Liver (tissue), 3 donors: ENCODE measurements at regions not wholly inside any gene's neighbourhood (a gene's known extent, or its start where the extent isn't known, plus 50 kb on each side); places are given as distances from the start of the nearest gene placed in this dataset.

Experiments used
- GABPA ChIP-seq, 2 donors: IDR thresholded peaks in 1 of 2; conservative IDR thresholded peaks in 1 of 2; 2 replicates each; pipeline ENCODE4 v1.6.1; 2016; ENCODE audit warnings: antibody characterized with exemption in 2 of 2, mild to moderate bottlenecking in 1 of 2, moderate library complexity in 1 of 2
- HNF4G ChIP-seq: IDR thresholded peaks from 2 replicates; pipeline ENCODE4 v1.6.1; 2016; ENCODE audit warnings: antibody characterized with exemption
- JUND ChIP-seq, 2 donors: IDR thresholded peaks; 2 replicates each; pipeline ENCODE4 v1.6.1; 2016; ENCODE audit warnings: antibody characterized with exemption in 2 of 2
- MAX ChIP-seq: IDR thresholded peaks from 2 replicates; pipeline ENCODE4 v1.6.1; 2016; ENCODE audit warnings: antibody characterized with exemption
- RAD21 ChIP-seq, 2 donors: IDR thresholded peaks; 2 replicates each; pipeline ENCODE4 v1.6.1; 2016; ENCODE audit warnings: antibody characterized with exemption in 2 of 2, mild to moderate bottlenecking in 2 of 2
- RXRA ChIP-seq, 2 donors: IDR thresholded peaks; 2 replicates each; pipeline ENCODE4 v1.6.1; 2017 to 2018; ENCODE audit warnings: antibody characterized with exemption in 2 of 2, mild to moderate bottlenecking in 1 of 2
- SP1 ChIP-seq: IDR thresholded peaks from 2 replicates; pipeline ENCODE4 v1.6.1; 2018; ENCODE audit warnings: antibody characterized with exemption, mild to moderate bottlenecking
- TAF1 ChIP-seq: conservative IDR thresholded peaks from 2 replicates; pipeline ENCODE4 v1.6.1; 2016; ENCODE audit warnings: antibody characterized with exemption, mild to moderate bottlenecking
- YY1 ChIP-seq: IDR thresholded peaks from 2 replicates; pipeline ENCODE4 v1.6.1; 2016; ENCODE audit warnings: antibody characterized with exemption, mild to moderate bottlenecking
- TF ChIP-seq, protein P1 (sequence below): IDR thresholded peaks from 2 replicates; pipeline ENCODE4 v1.6.1; 2016; ENCODE audit warnings: antibody characterized with exemption, mild to moderate bottlenecking
- TF ChIP-seq, protein P2 (sequence below): fragments of 150-350 bp; IDR thresholded peaks from 2 replicates; pipeline ENCODE4 v1.5.1; 2017; ENCODE audit warnings: improper control_type of control experiment, low read depth, low read length; ENCODE audit not compliant: missing input control
- TF ChIP-seq, protein P3 (sequence below): IDR thresholded peaks from 2 replicates; pipeline ENCODE4 v1.6.1; 2016; ENCODE audit warnings: antibody characterized with exemption
- TF ChIP-seq, protein P4 (sequence below): IDR thresholded peaks from 2 replicates; pipeline ENCODE4 v1.6.1; 2016; ENCODE audit warnings: antibody characterized with exemption
- donor health status: healthy.
- donor health status: healthy.

- TF ChIP-seq, protein P1, sequence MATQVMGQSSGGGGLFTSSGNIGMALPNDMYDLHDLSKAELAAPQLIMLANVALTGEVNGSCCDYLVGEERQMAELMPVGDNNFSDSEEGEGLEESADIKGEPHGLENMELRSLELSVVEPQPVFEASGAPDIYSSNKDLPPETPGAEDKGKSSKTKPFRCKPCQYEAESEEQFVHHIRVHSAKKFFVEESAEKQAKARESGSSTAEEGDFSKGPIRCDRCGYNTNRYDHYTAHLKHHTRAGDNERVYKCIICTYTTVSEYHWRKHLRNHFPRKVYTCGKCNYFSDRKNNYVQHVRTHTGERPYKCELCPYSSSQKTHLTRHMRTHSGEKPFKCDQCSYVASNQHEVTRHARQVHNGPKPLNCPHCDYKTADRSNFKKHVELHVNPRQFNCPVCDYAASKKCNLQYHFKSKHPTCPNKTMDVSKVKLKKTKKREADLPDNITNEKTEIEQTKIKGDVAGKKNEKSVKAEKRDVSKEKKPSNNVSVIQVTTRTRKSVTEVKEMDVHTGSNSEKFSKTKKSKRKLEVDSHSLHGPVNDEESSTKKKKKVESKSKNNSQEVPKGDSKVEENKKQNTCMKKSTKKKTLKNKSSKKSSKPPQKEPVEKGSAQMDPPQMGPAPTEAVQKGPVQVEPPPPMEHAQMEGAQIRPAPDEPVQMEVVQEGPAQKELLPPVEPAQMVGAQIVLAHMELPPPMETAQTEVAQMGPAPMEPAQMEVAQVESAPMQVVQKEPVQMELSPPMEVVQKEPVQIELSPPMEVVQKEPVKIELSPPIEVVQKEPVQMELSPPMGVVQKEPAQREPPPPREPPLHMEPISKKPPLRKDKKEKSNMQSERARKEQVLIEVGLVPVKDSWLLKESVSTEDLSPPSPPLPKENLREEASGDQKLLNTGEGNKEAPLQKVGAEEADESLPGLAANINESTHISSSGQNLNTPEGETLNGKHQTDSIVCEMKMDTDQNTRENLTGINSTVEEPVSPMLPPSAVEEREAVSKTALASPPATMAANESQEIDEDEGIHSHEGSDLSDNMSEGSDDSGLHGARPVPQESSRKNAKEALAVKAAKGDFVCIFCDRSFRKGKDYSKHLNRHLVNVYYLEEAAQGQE, result no peak
- TF ChIP-seq, protein P2, sequence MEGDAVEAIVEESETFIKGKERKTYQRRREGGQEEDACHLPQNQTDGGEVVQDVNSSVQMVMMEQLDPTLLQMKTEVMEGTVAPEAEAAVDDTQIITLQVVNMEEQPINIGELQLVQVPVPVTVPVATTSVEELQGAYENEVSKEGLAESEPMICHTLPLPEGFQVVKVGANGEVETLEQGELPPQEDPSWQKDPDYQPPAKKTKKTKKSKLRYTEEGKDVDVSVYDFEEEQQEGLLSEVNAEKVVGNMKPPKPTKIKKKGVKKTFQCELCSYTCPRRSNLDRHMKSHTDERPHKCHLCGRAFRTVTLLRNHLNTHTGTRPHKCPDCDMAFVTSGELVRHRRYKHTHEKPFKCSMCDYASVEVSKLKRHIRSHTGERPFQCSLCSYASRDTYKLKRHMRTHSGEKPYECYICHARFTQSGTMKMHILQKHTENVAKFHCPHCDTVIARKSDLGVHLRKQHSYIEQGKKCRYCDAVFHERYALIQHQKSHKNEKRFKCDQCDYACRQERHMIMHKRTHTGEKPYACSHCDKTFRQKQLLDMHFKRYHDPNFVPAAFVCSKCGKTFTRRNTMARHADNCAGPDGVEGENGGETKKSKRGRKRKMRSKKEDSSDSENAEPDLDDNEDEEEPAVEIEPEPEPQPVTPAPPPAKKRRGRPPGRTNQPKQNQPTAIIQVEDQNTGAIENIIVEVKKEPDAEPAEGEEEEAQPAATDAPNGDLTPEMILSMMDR, result no peak
- TF ChIP-seq RAD21 (IDR thresholded peaks at IDR 0.05) (no peak), YY1 (no peak), MAX (no peak), SP1 (no peak), HNF4G (no peak), TAF1 (no peak), GABPA (IDR thresholded peaks at IDR 0.05 in 1 of 2, conservative IDR thresholded peaks at IDR 0.05 in 1 of 2) (no peak), RXRA (IDR thresholded peaks at IDR 0.05) (no peak), JUND (IDR thresholded peaks at IDR 0.05) (no peak)
- TF ChIP-seq, protein P3, sequence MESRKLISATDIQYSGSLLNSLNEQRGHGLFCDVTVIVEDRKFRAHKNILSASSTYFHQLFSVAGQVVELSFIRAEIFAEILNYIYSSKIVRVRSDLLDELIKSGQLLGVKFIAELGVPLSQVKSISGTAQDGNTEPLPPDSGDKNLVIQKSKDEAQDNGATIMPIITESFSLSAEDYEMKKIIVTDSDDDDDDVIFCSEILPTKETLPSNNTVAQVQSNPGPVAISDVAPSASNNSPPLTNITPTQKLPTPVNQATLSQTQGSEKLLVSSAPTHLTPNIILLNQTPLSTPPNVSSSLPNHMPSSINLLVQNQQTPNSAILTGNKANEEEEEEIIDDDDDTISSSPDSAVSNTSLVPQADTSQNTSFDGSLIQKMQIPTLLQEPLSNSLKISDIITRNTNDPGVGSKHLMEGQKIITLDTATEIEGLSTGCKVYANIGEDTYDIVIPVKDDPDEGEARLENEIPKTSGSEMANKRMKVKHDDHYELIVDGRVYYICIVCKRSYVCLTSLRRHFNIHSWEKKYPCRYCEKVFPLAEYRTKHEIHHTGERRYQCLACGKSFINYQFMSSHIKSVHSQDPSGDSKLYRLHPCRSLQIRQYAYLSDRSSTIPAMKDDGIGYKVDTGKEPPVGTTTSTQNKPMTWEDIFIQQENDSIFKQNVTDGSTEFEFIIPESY, result no peak
- TF ChIP-seq, protein P4, sequence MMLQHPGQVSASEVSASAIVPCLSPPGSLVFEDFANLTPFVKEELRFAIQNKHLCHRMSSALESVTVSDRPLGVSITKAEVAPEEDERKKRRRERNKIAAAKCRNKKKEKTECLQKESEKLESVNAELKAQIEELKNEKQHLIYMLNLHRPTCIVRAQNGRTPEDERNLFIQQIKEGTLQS, result no peak
These were observed 378.7 kb upstream of the CNTN6 start for GRCh38 chr3:713947-714620.
